Skin of body (tissue), 1 donor: ENCODE measurements at regions not wholly inside any gene's neighbourhood (a gene's known extent, or its start where the extent isn't known, plus 50 kb on each side); places are given as distances from the start of the nearest gene placed in this dataset.
"Not testable (repeated sequence)": the region's sequence is repeated elsewhere in the genome, so short reads cannot be mapped to it uniquely, and the experiment has no call there.

ENCODE experiments used
- DNase-seq: peaks from one replicate; lab custom pipeline; 2025; lab: John Stamatoyannopoulos, UW

GRCh38 chr1:157328120-157328519, 189.9 kb upstream of the ETV3 start:
- DNase-seq: not testable (repeated sequence)

GRCh38 chr1:157326173-157326859, 188.1 kb upstream of the ETV3 start:
- no peak for DNase-seq

DNA sequence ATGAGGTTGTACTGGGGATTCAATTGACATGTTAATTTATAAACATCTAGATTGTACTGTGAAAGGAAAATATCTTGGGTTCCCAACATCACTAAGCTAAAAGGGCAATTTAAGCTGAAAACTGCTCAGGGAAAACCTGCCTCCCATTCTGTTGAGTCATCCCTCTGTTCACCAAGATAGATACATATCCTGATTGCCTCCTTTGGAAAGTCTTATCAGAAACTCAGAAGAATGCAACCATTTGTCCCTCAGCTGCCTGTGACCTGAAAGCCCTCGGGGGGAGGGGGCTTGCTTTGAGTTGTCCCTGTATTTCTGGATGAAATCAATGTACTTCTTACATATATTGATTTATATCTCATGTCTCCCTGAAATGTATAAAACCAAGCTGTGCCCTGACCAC, 187.0 kb upstream of the ETV3 start:
- no peak for DNase-seq

DNA sequence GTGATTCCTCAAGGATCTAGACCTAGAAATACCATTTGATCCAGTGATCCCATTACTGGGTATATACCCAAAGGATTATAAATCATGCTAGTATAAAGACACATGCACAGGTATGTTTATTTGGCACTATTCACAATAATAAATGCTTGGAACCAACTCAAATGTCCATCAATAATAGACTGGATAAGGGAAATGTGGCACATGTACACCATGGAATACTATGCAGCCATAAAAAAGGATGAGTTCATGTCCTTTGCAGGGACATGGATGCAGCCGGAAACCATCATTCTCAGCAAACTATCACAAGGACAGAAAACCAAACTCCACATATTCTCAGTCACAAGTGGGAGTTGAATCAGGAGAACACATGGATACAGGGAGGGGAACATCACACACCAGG, 183.8 kb upstream of the ETV3 start:
- DNase-seq: not testable (repeated sequence)

DNA sequence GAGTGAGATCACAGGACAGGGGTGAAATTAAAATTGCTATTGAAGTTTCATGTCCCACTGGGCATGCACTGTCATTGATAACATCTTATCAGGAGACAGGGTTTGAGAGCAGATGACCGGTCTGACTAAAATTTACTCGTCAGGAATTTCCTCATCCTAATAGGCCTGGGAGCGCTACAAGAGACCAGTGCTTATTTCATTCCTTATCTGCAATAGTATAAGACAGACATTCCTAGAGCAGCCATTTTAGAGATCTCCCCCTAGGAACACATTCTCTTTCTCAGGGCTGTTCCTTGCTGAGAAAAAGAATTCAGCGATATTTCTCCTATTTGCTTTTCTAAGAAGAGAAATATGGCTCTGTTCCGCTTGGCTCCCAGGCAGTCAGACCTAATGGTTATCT, 181.4 kb upstream of the ETV3 start:
- DNase-seq: no peak

- DNase-seq: not testable (repeated sequence)
Observed at GRCh38 chr1:157317229-157317628, 179.0 kb upstream of the ETV3 start.

DNA sequence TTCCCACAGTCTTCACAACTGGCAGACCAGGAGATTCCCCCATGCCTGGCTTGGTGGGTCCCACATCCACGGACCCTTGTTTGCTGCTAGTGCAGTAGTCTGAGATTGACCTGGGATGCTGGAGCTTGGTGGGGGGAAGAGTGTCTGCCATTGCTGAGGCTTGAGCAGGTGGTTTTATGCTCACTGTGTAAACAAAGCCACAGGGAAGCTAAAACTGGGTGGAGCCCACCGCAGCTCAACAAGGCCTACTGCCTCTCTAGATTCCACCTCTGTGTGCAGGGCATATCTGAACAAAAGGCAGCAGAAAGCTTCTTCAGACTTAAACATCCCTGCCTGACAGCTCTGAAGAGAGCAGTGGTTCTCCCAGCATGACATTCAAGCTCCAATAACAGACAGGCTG, 177.3 kb upstream of the ETV3 start:
- DNase-seq: no peak

DNA sequence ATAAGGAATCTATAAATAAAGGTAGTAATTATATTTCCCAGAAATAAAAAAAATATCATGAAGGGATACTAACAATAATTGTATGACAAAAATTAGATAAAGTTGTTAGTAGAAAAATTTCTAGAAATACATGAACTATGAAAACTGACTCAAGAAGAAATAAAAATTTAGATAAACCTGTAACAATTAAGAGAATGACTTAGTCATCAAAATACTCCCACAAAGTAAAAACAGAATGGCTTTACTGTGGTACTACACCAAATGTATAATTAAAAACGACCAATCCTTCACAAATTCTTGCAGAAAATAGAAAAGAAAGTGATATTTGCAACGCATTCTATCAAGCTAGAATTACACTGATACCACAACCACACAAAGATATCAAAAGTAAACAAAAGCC, 176.2 kb upstream of the ETV3 start:
- DNase-seq: no peak

- DNase-seq: no peak
Observed at GRCh38 chr1:157313240-157313807, 175.1 kb upstream of the ETV3 start.

DNA sequence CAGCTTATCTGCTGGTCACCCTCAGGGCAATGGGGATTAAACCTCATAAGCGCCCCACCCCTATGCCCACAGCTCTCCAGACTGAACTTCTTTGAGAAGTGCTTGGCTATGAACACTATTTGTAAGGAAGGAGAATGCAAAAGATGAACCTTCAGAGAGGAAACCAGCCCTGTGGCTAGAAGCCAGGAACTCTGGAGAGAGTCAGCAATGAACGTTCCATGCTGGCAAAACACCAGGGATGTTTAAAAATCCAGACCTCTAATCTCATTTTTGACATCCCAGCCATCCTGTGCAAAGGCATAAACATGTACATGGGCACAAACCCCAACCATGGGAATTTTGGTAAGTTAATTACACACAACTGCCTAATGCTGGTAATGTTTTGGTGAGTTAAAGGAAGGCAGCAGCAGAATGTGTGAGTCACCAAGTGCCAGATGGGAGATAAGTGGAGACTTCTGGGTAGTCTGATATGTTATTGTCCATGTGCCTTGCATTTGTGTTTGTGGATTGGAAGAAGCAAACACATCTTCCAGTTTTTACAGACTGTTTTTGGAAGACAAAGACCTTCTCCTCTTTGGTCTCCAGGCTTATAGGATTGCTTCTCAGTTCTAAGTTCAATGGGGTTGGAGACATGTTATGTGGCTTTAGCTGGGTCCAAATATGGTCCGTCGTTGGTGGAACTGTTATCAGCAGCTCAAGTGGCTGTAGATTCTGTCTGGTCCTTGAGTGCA, 174.1 kb upstream of the ETV3 start:
- no peak for DNase-seq

DNA sequence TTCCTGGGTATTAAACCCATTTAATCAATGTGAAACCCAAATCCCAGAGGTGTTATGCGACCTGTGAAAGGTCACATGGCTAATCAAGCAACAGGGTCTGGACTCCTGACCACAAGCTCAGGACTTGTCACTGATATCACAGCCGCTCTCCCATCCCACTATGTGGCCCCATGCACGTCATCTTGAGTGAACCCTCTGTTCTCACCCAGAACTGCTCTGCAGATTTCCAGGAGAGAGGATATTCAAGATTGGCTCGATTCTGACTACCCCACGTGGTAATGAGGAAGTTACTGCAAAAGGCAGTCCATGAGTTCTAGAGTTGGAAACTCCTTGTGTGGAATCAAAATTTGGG, 173.5 kb upstream of the ETV3 start:
- no peak for DNase-seq

DNA sequence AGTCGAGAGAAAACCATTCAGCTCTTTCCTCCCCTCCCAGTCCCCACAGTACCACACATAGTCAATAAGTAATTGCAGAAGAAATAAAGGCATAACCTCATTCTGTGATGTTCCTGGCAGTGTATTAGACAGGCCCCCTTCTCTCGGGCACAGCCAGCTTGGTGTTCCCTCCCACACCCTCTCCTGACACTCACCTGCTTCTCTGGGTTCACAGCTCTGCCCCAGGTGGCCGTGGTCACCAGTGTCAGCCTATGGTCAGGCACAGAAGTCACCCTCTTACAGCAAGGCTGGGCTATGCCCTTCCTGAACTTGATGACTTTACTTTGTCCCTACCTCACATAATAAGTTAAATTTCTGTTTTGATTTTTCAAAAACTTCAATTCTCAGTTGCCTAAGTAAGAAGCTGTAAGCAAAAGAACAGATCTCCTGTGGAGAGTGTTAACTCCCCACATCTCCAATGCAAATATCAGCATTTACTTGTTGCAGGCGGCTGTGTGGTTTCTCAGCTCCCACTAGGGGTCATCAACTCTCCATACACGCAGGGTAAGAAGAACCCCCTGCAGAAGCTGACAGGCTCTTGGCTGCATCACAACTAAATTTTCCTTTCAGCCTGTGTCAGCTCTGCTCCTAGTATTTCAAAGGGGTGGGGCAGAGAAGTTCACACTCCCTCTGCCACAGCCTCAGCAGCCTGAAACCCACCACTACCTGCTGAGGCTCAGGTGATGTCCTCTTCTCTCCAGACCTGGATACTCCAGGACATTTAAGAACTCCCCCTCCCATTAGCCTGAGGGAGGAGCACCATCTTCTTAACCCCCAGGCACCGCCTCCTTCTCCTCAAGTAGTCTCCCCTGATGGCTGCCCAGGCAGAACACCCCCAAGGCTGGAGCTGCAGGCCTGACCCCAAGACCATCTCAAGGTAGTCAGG, 172.9 kb upstream of the ETV3 start:
- DNase-seq: peak; percentile 9

GRCh38 chr1:157310401-157310800, 172.2 kb upstream of the ETV3 start:
- no peak for DNase-seq

DNA sequence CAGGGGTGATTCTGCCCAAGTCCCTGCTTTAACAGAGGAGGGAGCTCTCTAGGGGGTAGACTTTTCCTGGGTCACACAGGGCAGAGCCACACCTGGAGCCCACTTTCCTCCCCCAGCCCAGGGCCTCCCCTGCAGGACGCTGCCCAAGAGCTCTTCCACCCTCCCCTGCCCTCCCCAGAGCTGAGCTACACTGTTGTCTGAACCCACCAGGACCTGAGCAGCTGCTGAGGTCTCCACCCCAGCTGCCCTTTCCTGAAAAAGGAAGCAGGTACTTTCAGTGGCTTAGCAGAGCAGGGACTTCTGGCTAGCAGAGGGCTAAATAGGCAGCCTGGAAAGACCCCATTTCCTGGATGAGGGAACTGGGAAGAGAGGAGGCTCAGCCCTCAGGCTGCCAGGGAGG, 169.3 kb upstream of the ETV3 start:
- no peak for DNase-seq

DNA sequence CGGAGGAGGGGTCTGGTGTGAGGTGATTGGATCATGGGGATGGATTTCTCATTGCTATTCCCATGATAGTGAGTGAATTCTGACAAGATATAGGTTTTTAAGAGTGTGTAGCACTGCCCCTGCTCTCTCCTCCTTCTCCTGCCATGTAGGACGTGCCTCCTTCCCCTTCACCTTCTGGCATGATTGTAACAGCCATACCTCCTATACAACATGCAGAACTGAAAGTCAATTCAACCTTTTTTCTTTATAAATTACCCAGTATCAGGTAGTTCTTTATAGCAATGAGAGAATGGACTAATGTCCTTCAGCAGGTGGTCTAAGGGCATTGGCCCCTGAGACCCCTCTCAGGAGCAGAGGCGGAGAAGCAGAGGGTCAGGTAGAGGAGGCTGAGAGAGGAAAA, 168.7 kb upstream of the ETV3 start:
- DNase-seq: no peak

- no peak for DNase-seq
Observed at GRCh38 chr1:157304271-157304670, 166.1 kb upstream of the ETV3 start.

- no peak for DNase-seq
Observed at GRCh38 chr1:157302724-157303123, 164.5 kb upstream of the ETV3 start.

DNA sequence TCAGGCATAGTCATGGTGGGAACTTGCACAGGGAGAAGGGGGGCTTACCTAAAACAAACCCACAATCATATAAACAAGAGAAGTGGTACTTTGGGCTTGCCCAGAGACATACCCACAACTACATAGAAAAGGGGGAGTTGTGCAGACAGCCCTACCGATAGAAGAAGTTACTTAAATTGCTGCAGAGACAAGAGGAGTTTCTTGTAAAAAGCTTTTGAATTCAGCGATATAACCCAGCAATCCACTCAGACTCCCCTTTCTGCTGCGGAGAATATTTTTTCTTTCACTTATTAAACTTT, 164.0 kb upstream of the ETV3 start:
- DNase-seq: no peak

DNA sequence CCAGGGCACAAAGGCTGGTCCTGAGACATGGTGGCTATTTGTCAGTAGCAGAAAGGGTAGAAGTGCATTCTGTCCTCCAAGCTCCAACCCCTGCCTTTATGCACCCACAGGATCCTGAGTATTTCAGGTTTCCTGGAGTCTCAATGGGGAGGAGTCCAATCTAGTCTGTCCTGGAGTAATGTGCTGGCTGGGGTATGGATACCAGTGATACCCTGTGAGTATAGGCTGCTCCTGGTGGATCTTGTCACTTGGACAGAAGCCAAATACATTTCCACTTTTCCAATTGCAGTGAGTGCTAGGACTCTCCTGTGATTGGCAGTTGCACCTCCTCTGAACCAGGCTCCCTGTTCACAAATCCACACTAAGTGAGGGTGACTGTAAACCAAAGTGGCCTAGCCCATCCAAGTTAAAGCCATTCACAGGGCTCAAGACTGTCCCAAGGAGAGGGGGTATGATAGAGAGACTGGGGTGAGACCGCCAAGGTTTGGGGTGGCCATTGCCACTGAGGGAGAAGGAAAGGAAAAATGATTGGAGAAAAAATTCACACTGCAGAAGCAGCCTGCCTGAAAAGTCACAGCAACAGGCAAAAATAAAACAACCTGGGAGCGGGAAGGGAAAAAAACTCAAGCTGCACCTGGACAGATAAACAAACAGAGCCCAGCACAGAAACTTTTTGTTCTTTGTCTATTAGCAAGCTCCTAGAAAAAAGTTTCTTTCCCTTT, 163.4 kb upstream of the ETV3 start:
- DNase-seq: no peak

GRCh38 chr1:157294387-157295145, 156.4 kb upstream of the ETV3 start:
- DNase-seq: not testable (repeated sequence)
